ENCODE measurements at regions not wholly inside any gene's neighbourhood (a gene's known extent, or its start where the extent isn't known, plus 50 kb on each side); places are given as distances from the start of the nearest gene placed in this dataset.
A peak's percentile ranks its signal among the peaks of the same experiment; 100 is the strongest.

DNA sequence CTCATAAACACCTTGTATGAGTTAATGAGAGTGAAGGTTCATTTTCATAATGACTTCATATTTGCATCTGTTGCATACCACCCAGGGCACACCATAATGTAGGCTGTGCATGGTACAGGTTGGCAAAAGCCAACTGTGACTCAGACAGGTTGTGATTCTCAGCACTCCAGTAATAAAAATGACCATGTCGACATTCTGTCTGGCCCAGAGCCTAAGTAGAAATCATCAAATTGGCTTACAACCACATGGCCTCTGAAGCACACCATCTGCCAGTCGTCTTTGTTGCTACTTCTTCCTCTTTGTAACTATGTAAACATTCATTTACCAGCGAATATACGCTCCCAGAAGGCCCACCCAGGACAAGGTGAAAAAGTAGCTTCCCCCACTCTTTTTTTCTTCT, 459.5 kb downstream of the GASK1B start:
- H3K27ac ChIP-seq (ENCODE audit: low read depth), result no peak overlapping the region
- DNase-seq (ENCODE audit: low spot score) (no peak), ATAC-seq (no peak)
- peaks cover 3% of the 10 kb centered on the region for H3K4me1 Mint-ChIP-seq
- H3K27me3 Mint-ChIP-seq (ENCODE audit: insufficient read depth, low read depth, poor library complexity), result no peaks in the 10 kb centered on the region
- H3K79me2 ChIP-seq (replicated peaks; ENCODE audit: insufficient read depth), result no peaks in the 10 kb centered on the region
- H3K36me3 ChIP-seq (ENCODE audit: insufficient read depth), result no peaks in the 10 kb centered on the region
- peaks cover 4% of the 10 kb centered on the region; the same call in 1 of the 2 replicates for H3K4me1 ChIP-seq (ENCODE audit: insufficient read depth)
- H2AFZ ChIP-seq, result peak overlapping the region; percentile 93
- H4K20me1 ChIP-seq (replicated peaks; ENCODE audit: insufficient read depth), result no peaks in the 10 kb centered on the region
- H3K4me3 Mint-ChIP-seq, result no peak overlapping the region
- TF ChIP-seq, protein P1, sequence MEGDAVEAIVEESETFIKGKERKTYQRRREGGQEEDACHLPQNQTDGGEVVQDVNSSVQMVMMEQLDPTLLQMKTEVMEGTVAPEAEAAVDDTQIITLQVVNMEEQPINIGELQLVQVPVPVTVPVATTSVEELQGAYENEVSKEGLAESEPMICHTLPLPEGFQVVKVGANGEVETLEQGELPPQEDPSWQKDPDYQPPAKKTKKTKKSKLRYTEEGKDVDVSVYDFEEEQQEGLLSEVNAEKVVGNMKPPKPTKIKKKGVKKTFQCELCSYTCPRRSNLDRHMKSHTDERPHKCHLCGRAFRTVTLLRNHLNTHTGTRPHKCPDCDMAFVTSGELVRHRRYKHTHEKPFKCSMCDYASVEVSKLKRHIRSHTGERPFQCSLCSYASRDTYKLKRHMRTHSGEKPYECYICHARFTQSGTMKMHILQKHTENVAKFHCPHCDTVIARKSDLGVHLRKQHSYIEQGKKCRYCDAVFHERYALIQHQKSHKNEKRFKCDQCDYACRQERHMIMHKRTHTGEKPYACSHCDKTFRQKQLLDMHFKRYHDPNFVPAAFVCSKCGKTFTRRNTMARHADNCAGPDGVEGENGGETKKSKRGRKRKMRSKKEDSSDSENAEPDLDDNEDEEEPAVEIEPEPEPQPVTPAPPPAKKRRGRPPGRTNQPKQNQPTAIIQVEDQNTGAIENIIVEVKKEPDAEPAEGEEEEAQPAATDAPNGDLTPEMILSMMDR (conservative IDR thresholded peaks at IDR 0.05; ENCODE audit: low read depth in 2 of 2), result no peak
- TF ChIP-seq EZH2phosphoT487 (IDR thresholded peaks at IDR 0.05; ENCODE audit: unreplicated experiment), result no peak
- TF ChIP-seq, protein P2, sequence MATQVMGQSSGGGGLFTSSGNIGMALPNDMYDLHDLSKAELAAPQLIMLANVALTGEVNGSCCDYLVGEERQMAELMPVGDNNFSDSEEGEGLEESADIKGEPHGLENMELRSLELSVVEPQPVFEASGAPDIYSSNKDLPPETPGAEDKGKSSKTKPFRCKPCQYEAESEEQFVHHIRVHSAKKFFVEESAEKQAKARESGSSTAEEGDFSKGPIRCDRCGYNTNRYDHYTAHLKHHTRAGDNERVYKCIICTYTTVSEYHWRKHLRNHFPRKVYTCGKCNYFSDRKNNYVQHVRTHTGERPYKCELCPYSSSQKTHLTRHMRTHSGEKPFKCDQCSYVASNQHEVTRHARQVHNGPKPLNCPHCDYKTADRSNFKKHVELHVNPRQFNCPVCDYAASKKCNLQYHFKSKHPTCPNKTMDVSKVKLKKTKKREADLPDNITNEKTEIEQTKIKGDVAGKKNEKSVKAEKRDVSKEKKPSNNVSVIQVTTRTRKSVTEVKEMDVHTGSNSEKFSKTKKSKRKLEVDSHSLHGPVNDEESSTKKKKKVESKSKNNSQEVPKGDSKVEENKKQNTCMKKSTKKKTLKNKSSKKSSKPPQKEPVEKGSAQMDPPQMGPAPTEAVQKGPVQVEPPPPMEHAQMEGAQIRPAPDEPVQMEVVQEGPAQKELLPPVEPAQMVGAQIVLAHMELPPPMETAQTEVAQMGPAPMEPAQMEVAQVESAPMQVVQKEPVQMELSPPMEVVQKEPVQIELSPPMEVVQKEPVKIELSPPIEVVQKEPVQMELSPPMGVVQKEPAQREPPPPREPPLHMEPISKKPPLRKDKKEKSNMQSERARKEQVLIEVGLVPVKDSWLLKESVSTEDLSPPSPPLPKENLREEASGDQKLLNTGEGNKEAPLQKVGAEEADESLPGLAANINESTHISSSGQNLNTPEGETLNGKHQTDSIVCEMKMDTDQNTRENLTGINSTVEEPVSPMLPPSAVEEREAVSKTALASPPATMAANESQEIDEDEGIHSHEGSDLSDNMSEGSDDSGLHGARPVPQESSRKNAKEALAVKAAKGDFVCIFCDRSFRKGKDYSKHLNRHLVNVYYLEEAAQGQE (IDR thresholded peaks at IDR 0.05; ENCODE audit: unreplicated experiment), result no peak
- TF ChIP-seq, protein P3, sequence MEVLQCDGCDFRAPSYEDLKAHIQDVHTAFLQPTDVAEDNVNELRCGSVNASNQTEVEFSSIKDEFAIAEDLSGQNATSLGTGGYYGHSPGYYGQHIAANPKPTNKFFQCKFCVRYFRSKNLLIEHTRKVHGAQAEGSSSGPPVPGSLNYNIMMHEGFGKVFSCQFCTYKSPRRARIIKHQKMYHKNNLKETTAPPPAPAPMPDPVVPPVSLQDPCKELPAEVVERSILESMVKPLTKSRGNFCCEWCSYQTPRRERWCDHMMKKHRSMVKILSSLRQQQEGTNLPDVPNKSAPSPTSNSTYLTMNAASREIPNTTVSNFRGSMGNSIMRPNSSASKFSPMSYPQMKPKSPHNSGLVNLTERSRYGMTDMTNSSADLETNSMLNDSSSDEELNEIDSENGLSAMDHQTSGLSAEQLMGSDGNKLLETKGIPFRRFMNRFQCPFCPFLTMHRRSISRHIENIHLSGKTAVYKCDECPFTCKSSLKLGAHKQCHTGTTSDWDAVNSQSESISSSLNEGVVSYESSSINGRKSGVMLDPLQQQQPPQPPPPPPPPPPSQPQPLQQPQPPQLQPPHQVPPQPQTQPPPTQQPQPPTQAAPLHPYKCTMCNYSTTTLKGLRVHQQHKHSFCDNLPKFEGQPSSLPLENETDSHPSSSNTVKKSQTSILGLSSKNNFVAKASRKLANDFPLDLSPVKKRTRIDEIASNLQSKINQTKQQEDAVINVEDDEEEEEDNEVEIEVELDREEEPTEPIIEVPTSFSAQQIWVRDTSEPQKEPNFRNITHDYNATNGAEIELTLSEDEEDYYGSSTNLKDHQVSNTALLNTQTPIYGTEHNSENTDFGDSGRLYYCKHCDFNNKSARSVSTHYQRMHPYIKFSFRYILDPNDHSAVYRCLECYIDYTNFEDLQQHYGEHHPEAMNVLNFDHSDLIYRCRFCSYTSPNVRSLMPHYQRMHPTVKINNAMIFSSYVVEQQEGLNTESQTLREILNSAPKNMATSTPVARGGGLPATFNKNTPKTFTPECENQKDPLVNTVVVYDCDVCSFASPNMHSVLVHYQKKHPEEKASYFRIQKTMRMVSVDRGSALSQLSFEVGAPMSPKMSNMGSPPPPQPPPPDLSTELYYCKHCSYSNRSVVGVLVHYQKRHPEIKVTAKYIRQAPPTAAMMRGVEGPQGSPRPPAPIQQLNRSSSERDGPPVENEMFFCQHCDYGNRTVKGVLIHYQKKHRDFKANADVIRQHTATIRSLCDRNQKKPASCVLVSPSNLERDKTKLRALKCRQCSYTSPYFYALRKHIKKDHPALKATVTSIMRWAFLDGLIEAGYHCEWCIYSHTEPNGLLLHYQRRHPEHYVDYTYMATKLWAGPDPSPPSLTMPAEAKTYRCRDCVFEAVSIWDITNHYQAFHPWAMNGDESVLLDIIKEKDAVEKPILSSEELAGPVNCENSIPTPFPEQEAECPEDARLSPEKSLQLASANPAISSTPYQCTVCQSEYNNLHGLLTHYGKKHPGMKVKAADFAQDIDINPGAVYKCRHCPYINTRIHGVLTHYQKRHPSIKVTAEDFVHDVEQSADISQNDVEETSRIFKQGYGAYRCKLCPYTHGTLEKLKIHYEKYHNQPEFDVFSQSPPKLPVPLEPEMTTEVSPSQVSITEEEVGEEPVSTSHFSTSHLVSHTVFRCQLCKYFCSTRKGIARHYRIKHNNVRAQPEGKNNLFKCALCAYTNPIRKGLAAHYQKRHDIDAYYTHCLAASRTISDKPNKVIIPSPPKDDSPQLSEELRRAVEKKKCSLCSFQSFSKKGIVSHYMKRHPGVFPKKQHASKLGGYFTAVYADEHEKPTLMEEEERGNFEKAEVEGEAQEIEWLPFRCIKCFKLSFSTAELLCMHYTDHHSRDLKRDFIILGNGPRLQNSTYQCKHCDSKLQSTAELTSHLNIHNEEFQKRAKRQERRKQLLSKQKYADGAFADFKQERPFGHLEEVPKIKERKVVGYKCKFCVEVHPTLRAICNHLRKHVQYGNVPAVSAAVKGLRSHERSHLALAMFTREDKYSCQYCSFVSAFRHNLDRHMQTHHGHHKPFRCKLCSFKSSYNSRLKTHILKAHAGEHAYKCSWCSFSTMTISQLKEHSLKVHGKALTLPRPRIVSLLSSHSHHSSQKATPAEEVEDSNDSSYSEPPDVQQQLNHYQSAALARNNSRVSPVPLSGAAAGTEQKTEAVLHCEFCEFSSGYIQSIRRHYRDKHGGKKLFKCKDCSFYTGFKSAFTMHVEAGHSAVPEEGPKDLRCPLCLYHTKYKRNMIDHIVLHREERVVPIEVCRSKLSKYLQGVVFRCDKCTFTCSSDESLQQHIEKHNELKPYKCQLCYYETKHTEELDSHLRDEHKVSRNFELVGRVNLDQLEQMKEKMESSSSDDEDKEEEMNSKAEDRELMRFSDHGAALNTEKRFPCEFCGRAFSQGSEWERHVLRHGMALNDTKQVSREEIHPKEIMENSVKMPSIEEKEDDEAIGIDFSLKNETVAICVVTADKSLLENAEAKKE (CRISPR knock-in tag; IDR thresholded peaks at IDR 0.05), result no peak
- no peak for TF ChIP-seq POLR2AphosphoS5 (IDR thresholded peaks at IDR 0.05; ENCODE audit: low read depth)
- TF ChIP-seq EZH2 (IDR thresholded peaks at IDR 0.05; ENCODE audit: low read depth, unreplicated experiment), result no peak
- no peak for TF ChIP-seq ZNF331 (CRISPR knock-in tag; IDR thresholded peaks at IDR 0.05; ENCODE audit: low read depth)
- TF ChIP-seq ZNF114 (CRISPR knock-in tag; IDR thresholded peaks at IDR 0.05), result no peak
- no peak overlapping the region for H3K4me2 ChIP-seq
- H3K27ac Mint-ChIP-seq, result no peak overlapping the region
- no peaks in the 10 kb centered on the region for H3K9me2 ChIP-seq (ENCODE audit: insufficient read depth)
- no peaks in the 10 kb centered on the region for H3K36me3 Mint-ChIP-seq (ENCODE audit: low read depth)
- no peaks in the 10 kb centered on the region for H3K9me3 Mint-ChIP-seq
- H3K27me3 ChIP-seq (ENCODE audit: insufficient read depth), result no peaks in the 10 kb centered on the region
- H3F3A ChIP-seq (replicated peaks; ENCODE audit: low read depth), result no peaks in the 10 kb centered on the region
- H3K4me3 ChIP-seq, result no peak overlapping the region
